SU-DHL-6 (cell line): ENCODE measurements at regions not wholly inside any gene's neighbourhood (a gene's known extent, or its start where the extent isn't known, plus 50 kb on each side); places are given as distances from the start of the nearest gene placed in this dataset.

Experiments
- H2AFZ ChIP-seq: fragments of 200-600 bp; sonication (generic); 2 replicates; pipeline ENCODE4 v1.6.1; 2014; ENCODE audit warnings: low read depth, mild to moderate bottlenecking, moderate library complexity, mixed read lengths, antibody characterized with exemption, low read length; ENCODE audit not compliant: severe bottlenecking
- H3F3A ChIP-seq: fragments of 200-600 bp; shearing (Covaris generic); 2 replicates; pipeline ENCODE4 v1.6.0; 2016; ENCODE audit warnings: antibody characterized with exemption, mild to moderate bottlenecking; ENCODE audit not compliant: insufficient read depth
- H3K27ac ChIP-seq: fragments of 200-600 bp; sonication (generic); 2 replicates; pipeline ENCODE4 v1.5.1; 2016; ENCODE audit warnings: low read depth, mild to moderate bottlenecking, low read length, moderate library complexity, mixed read lengths
- H3K27me3 ChIP-seq: fragments of 200-600 bp; sonication (generic), shearing (Covaris generic); 2 replicates; pipeline ENCODE4 v1.6.0; 2014; ENCODE audit warnings: mild to moderate bottlenecking, low read length
- H3K36me3 ChIP-seq: fragments of 200-600 bp; sonication (generic); 2 replicates; pipeline ENCODE4 v1.6.1; 2014; ENCODE audit warnings: mild to moderate bottlenecking, low read length, mixed read lengths
- H3K4me2 ChIP-seq: fragments of 300-600, 200-600 bp; shearing (Covaris generic), sonication (generic); 2 replicates; pipeline ENCODE4 v1.6.0; 2014; ENCODE audit warnings: low read length, low read depth, mild to moderate bottlenecking; ENCODE audit not compliant: poor library complexity, severe bottlenecking
- H3K4me3 ChIP-seq: fragments of 200-600 bp; sonication (generic); 2 replicates; pipeline ENCODE4 v1.5.1; 2014; ENCODE audit warnings: antibody characterized with exemption, low read length, mild to moderate bottlenecking, mixed read lengths; ENCODE audit not compliant: insufficient read depth, poor library complexity, severe bottlenecking
- H3K79me2 ChIP-seq: fragments of 200-600 bp; sonication (generic); 2 replicates; pipeline ENCODE4 v1.6.1; 2014; ENCODE audit warnings: mild to moderate bottlenecking, low read length, moderate library complexity; ENCODE audit not compliant: insufficient read depth
- H3K9ac ChIP-seq: fragments of 200-600 bp; sonication (generic); 2 replicates; pipeline ENCODE4 v1.7.0; 2014; ENCODE audit warnings: mild to moderate bottlenecking, low read length
- H3K9me2 ChIP-seq: fragments of 200-600 bp; sonication (generic); replicated peaks from 2 replicates; pipeline ENCODE4 v1.6.1; 2014; ENCODE audit warnings: low read length; ENCODE audit not compliant: insufficient read depth
- H3K9me3 ChIP-seq: fragments of 200-600 bp; sonication (generic); 2 replicates; pipeline ENCODE4 v1.6.1; 2014; ENCODE audit warnings: low read length, mixed read lengths; ENCODE audit not compliant: insufficient read depth
- H4K20me1 ChIP-seq: fragments of 200-600 bp; sonication (generic); 2 replicates; pipeline ENCODE4 v1.6.1; 2014; ENCODE audit warnings: low read depth, mild to moderate bottlenecking, antibody characterized with exemption, low read length, moderate library complexity, mixed read lengths
- EZH2phosphoT487 ChIP-seq: fragments of 200-600 bp; sonication (generic), shearing (Covaris generic); conservative IDR thresholded peaks from 2 replicates; pipeline ENCODE4 v1.6.1; 2018; ENCODE audit warnings: mild to moderate bottlenecking, antibody characterized with exemption, low read length, moderate library complexity, mixed read lengths
- TF ChIP-seq, protein P1 (sequence below): fragments of 200-600 bp; sonication (generic); IDR thresholded peaks from one replicate; pipeline ENCODE4 v1.5.1; 2017; ENCODE audit warnings: antibody characterized with exemption, mild to moderate bottlenecking, low read length, moderate library complexity; ENCODE audit not compliant: insufficient read depth, poor library complexity, severe bottlenecking

DNA sequence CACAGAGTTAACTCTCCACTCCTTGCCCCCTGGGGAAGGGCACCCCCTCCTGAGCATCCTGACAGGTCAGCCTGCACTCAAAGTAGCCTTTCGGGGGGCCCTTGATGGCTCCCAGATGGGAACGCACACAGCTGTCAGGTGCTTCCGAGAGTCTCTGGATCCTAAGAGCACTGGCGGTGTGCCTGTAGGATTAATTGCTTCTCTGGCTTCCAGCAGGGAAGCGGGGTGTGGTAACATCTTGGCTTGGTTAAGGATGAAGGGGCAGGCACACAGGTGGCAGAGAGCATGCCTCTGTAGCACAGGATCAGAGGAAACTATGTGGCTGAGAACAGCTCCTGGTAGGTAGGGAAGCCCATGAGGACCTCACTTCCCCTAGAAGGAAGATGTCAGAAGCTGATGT lies 199.8 kb downstream of the MIAT start:
- no peak overlapping the region for H3K4me3 ChIP-seq
- H3K79me2 ChIP-seq = no peaks in the 10 kb centered on the region
- no peak overlapping the region for H2AFZ ChIP-seq
- no peak overlapping the region for H3K4me2 ChIP-seq
- no peak overlapping the region for H3K9ac ChIP-seq
- TF ChIP-seq EZH2phosphoT487 = no peak
- TF ChIP-seq, protein P1, sequence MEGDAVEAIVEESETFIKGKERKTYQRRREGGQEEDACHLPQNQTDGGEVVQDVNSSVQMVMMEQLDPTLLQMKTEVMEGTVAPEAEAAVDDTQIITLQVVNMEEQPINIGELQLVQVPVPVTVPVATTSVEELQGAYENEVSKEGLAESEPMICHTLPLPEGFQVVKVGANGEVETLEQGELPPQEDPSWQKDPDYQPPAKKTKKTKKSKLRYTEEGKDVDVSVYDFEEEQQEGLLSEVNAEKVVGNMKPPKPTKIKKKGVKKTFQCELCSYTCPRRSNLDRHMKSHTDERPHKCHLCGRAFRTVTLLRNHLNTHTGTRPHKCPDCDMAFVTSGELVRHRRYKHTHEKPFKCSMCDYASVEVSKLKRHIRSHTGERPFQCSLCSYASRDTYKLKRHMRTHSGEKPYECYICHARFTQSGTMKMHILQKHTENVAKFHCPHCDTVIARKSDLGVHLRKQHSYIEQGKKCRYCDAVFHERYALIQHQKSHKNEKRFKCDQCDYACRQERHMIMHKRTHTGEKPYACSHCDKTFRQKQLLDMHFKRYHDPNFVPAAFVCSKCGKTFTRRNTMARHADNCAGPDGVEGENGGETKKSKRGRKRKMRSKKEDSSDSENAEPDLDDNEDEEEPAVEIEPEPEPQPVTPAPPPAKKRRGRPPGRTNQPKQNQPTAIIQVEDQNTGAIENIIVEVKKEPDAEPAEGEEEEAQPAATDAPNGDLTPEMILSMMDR = no peak
- H3F3A ChIP-seq = no peaks in the 10 kb centered on the region
- H4K20me1 ChIP-seq = no peaks in the 10 kb centered on the region
- H3K27ac ChIP-seq = no peak overlapping the region
- H3K9me3 ChIP-seq = no peaks in the 10 kb centered on the region
- no peaks in the 10 kb centered on the region for H3K36me3 ChIP-seq
- H3K9me2 ChIP-seq = no peaks in the 10 kb centered on the region
- H3K27me3 ChIP-seq = no peaks in the 10 kb centered on the region

GRCh38 chr22:26860301-26860700 lies 202.9 kb downstream of the MIAT start:
- Histone ChIP-seq H2AFZ (no peak overlapping the region), H3K79me2 (no peaks in the 10 kb centered on the region), H3F3A (no peaks in the 10 kb centered on the region), H3K9ac (no peak overlapping the region), H3K9me3 (no peaks in the 10 kb centered on the region), H3K4me2 (no peak overlapping the region), H3K27me3 (no peaks in the 10 kb centered on the region), H3K27ac (no peak overlapping the region), H3K9me2 (no peaks in the 10 kb centered on the region), H3K4me3 (no peak overlapping the region), H3K36me3 (no peaks in the 10 kb centered on the region), H4K20me1 (no peaks in the 10 kb centered on the region)
- TF ChIP-seq, protein P1 = no peak
- TF ChIP-seq EZH2phosphoT487 = no peak

DNA sequence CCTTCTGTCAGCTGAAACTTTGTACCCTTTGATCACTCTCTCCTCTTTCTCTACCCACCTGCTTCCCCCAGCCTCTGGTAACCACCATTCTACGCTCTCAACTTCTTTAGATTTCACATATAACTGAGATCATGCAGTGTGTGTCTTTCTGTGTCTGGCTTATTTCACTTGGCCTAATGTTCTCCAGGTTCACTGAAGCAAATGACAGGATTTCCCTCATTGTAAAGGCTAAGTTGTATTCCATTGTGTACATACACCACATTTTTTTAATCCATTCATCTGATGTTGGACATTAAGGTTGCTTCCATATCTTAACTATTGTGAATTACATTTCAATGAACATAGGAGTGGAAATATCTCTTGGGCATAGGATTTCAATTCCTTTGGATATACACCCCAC lies 207.6 kb downstream of the MIAT start:
- no peaks in the 10 kb centered on the region for H3F3A ChIP-seq
- TF ChIP-seq, protein P1 = no peak
- no peak for TF ChIP-seq EZH2phosphoT487
- H4K20me1 ChIP-seq = no peaks in the 10 kb centered on the region

GRCh38 chr22:26883393-26883792 lies 226.0 kb downstream of the MIAT start:
- Histone ChIP-seq H4K20me1 (no peaks in the 10 kb centered on the region), H3K9me3 (no peaks in the 10 kb centered on the region), H3K27ac (no peak overlapping the region), H3K79me2 (no peaks in the 10 kb centered on the region), H3F3A (no peaks in the 10 kb centered on the region), H3K4me3 (no peak overlapping the region), H3K36me3 (no peaks in the 10 kb centered on the region), H3K4me2 (no peak overlapping the region), H2AFZ (no peak overlapping the region), H3K27me3 (no peaks in the 10 kb centered on the region), H3K9me2 (no peaks in the 10 kb centered on the region), H3K9ac (no peak overlapping the region)
- TF ChIP-seq, protein P1 = no peak
- TF ChIP-seq EZH2phosphoT487 = no peak

More for the DNA sequence above, 207.6 kb downstream of the MIAT start:
- Histone ChIP-seq H3K9me3 (no peaks in the 10 kb centered on the region), H3K36me3 (no peaks in the 10 kb centered on the region), H3K27ac (no peak overlapping the region), H3K79me2 (no peaks in the 10 kb centered on the region), H3K4me2 (no peak overlapping the region), H2AFZ (no peak overlapping the region), H3K4me3 (no peak overlapping the region), H3K9me2 (no peaks in the 10 kb centered on the region), H3K9ac (no peak overlapping the region), H3K27me3 (no peaks in the 10 kb centered on the region)
